NB4 (cell line): ENCODE measurements at regions not wholly inside any gene's neighbourhood (a gene's known extent, or its start where the extent isn't known, plus 50 kb on each side); places are given as distances from the start of the nearest gene placed in this dataset.

Experiments
- DNase-seq: peaks from one replicate; pipeline ENCODE4 v3.0.0; 2010; ENCODE audit warnings: low read depth
- H3K4me3 ChIP-seq: one replicate; pipeline ENCODE4 v1.5.1; 2011; ENCODE audit warnings: mild to moderate bottlenecking, low read depth, low read length, moderate library complexity
- CTCF ChIP-seq: IDR thresholded peaks from one replicate; pipeline ENCODE4 v1.5.1; 2012; ENCODE audit warnings: low read depth, low read length
- MYC ChIP-seq: IDR thresholded peaks from 2 replicates; pipeline ENCODE4 v1.6.1; 2011; ENCODE audit warnings: low read depth, low read length
- POLR2A ChIP-seq: IDR thresholded peaks from 2 replicates; pipeline ENCODE4 v1.6.1; 2011; ENCODE audit warnings: mild to moderate bottlenecking; ENCODE audit not compliant: insufficient read length; ENCODE audit errors: extremely low read depth
- TF ChIP-seq, protein P1 (sequence below): IDR thresholded peaks from 2 replicates; pipeline ENCODE4 v1.6.1; 2011; ENCODE audit warnings: low read depth, low read length

GRCh38 chr1:199044191-199044590 lies 405.4 kb downstream of the PTPRC start:
- no peak overlapping the region for H3K4me3 ChIP-seq
- TF ChIP-seq CTCF: no peak
- DNase-seq: no peak

- DNase-seq: peak; percentile 64
- no peak overlapping the region for H3K4me3 ChIP-seq
- TF ChIP-seq CTCF: peak; percentile 19
- TF ChIP-seq, protein P1, sequence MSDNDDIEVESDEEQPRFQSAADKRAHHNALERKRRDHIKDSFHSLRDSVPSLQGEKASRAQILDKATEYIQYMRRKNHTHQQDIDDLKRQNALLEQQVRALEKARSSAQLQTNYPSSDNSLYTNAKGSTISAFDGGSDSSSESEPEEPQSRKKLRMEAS: no peak
Measured at GRCh38 chr1:199046618-199047017, 407.8 kb downstream of the PTPRC start.

DNA sequence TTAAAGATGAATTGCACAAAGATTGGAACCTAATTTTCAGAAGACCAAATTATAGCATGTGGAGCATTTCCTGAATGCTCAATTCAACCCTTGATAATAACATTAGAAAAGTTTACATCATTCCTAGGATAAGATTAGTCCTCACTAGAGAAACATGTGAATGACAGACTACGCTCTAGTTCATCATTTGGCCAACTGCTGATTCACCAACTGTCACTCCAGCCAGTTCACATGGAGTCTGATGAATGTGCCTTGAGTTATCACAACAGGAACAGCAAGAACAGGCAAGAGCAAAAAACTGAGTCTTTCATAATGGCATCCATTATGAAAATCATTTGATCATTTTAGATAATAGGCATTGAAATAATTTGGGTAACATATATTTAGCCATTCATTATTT lies 415.9 kb downstream of the PTPRC start:
- DNase-seq: no peak
- TF ChIP-seq MYC (no peak), POLR2A (no peak), CTCF (no peak)
- TF ChIP-seq, protein P1: no peak
- no peak overlapping the region for H3K4me3 ChIP-seq

DNA sequence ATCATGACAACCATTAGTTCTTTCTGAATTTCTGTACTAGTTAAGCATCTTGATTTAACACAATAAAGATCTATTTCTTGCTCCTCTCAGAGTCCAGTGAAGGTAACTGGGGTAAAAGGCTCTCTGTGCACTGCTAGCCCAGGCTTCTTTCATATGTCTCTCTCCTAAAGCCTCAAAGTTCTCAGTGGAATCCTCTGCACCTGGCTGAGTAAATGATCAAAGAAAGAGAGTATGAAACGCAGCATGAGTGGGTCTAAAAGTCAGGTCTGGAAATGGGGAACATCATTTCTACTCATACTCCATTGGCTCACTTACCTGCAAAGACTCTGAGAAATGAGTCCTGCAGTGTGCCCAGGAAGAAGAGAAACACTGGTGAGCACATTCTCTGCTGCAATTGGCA lies 418.5 kb downstream of the PTPRC start:
- H3K4me3 ChIP-seq: no peak overlapping the region
- DNase-seq: no peak
- TF ChIP-seq CTCF (no peak), MYC (no peak), POLR2A (no peak)
- TF ChIP-seq, protein P1: no peak

DNA sequence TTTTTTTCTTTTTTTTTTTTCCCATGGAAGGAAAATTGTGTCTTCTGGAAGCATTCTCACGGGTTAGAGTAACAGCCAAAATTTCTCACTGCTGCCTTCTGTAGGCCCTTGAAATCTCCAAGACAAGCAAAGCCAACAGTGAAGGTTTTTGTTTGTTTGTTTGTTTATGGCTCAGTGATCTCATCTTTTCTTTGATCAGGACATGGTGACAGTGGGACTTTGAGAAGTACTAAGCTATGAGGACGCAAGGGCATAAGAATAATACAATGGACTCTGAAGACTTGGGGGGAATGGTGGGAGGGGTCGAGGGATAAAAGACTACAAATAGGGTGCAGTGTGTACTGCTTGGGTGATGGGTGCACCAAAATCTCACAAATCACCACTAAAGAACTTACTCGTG lies 419.4 kb downstream of the PTPRC start:
- TF ChIP-seq MYC (no peak), CTCF (no peak), POLR2A (no peak)
- TF ChIP-seq, protein P1: no peak

DNA sequence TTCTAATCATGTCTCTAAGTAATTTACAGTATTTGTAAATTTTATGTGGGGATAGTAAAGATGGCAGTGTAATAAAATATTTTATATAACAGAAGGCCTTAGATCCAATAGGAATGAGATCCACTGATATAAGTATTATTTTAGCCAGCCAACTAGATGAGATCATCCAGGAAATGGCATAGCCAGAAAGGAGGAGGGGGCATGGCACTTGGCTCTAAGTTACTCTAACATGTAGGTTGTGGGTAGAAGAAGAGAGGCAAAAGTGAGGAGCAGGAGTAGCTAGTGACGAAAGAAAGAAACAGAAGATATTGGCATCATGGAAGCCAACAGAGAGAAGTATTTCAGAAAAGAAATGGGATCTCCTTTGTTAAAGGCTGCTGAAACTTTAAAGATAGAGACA lies 426.1 kb downstream of the PTPRC start:
- DNase-seq: no peak

More for the DNA sequence above, 419.4 kb downstream of the PTPRC start:
- no peak for DNase-seq
- H3K4me3 ChIP-seq: no peak overlapping the region

More for the DNA sequence above, 426.1 kb downstream of the PTPRC start:
- H3K4me3 ChIP-seq: no peak overlapping the region
- TF ChIP-seq, protein P1: no peak
- no peak for TF ChIP-seq MYC
- no peak for TF ChIP-seq POLR2A
- no peak for TF ChIP-seq CTCF
